Calu3 (cell line): ENCODE measurements at regions not wholly inside any gene's neighbourhood (a gene's known extent, or its start where the extent isn't known, plus 50 kb on each side); places are given as distances from the start of the nearest gene placed in this dataset.

Experiments used
- BruUV-seq: library from RNA; stranded (reverse); fragments of 400-500 nt; replicated peaks from 2 replicates; lab custom pipeline; 2021; lab: Mats Ljungman, UMichigan
- CTCF ChIA-PET: fragments of 300-600 bp; sonication (Branson Sonifier 250); formaldehyde crosslinking; loops from one replicate; lab custom pipeline; 2022; ENCODE audit warnings: antibody characterized with exemption; lab: Charles Lee
- DNase-seq: peaks from one replicate; pipeline ENCODE4 v3.0.0; 2022
- H3K27ac Mint-ChIP-seq: one replicate; pipeline ENCODE4 v1.8.0; 2022; ENCODE audit warnings: mixed read lengths; ENCODE audit not compliant: unreplicated experiment
- H3K27me3 Mint-ChIP-seq: one replicate; pipeline ENCODE4 v1.8.0; 2022; ENCODE audit warnings: mixed read lengths; ENCODE audit not compliant: unreplicated experiment
- H3K36me3 Mint-ChIP-seq: one replicate; pipeline ENCODE4 v1.8.0; 2022; ENCODE audit warnings: mild to moderate bottlenecking, moderate library complexity, mixed read lengths; ENCODE audit not compliant: insufficient read depth, unreplicated experiment
- H3K4me1 Mint-ChIP-seq: one replicate; pipeline ENCODE4 v1.8.0; 2022; ENCODE audit warnings: mild to moderate bottlenecking, low read depth, mixed read lengths; ENCODE audit not compliant: unreplicated experiment
- H3K4me3 Mint-ChIP-seq: one replicate; pipeline ENCODE4 v1.8.0; 2022; ENCODE audit warnings: mild to moderate bottlenecking, low read depth, moderate library complexity, mixed read lengths; ENCODE audit not compliant: unreplicated experiment
- H3K9me3 Mint-ChIP-seq: one replicate; pipeline ENCODE4 v1.8.0; 2022; ENCODE audit warnings: low read depth, mixed read lengths; ENCODE audit not compliant: unreplicated experiment
- intact Hi-C: fragments of 100-400 bp; cut with micrococcal nuclease; formaldehyde crosslinking; loops from one replicate; pipeline ENCODE4 v1.10.0; 2022; ENCODE audit not compliant: unreplicated experiment
- TF ChIP-seq, protein P1 (sequence below): fragments of 200-600 bp; IDR thresholded peaks from one replicate; pipeline ENCODE4 v1.8.0; 2022; ENCODE audit warnings: antibody characterized with exemption; ENCODE audit not compliant: unreplicated experiment

DNA sequence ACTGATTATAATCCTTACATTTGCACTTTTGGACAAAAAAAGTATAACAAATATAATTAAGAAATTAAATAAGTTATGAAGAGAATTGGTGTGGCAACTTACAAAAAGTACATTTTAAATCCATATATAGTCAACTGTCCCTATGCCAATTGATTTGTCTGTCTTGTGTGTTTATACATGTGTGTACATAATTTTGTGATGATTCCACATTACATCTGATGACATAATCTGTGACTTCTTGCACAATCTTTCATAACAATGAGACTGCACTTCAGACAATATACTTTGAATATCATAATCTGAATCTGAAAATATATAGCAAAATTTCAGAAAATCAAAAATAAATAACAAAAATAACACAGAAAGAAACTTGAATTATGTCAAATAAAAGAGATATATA, 953.4 kb downstream of the FAT4 start:
- TF ChIP-seq, protein P1, sequence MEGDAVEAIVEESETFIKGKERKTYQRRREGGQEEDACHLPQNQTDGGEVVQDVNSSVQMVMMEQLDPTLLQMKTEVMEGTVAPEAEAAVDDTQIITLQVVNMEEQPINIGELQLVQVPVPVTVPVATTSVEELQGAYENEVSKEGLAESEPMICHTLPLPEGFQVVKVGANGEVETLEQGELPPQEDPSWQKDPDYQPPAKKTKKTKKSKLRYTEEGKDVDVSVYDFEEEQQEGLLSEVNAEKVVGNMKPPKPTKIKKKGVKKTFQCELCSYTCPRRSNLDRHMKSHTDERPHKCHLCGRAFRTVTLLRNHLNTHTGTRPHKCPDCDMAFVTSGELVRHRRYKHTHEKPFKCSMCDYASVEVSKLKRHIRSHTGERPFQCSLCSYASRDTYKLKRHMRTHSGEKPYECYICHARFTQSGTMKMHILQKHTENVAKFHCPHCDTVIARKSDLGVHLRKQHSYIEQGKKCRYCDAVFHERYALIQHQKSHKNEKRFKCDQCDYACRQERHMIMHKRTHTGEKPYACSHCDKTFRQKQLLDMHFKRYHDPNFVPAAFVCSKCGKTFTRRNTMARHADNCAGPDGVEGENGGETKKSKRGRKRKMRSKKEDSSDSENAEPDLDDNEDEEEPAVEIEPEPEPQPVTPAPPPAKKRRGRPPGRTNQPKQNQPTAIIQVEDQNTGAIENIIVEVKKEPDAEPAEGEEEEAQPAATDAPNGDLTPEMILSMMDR = no peak
- CTCF ChIA-PET = no interaction called here
- Mint-ChIP-seq H3K4me1 (no peaks in the 10 kb centered on the region), H3K36me3 (no peaks in the 10 kb centered on the region), H3K4me3 (no peak overlapping the region), H3K27me3 (no peaks in the 10 kb centered on the region), H3K9me3 (no peaks in the 10 kb centered on the region), H3K27ac (no peak overlapping the region)
- no TSS peak for BruUV-seq
- intact Hi-C loops = no loop called here
- no peak for DNase-seq

DNA sequence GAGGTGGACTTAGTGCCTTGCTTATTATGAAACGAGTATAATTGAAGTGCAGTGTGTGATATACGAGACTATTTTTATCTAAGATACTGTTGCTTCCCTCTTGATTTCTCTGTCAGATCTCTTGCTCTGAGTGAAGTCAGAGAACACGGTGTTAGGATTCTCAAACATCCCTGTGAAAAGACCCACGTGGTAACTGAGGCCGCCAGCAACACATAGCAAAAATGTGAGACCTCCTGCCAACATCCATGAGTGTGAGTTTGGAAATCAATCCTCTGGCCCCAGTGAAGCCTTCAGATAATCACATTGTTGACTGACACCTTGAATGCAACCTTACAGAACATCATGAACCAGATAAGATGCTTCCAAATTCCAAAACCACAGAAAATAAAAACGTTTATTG, 954.4 kb downstream of the FAT4 start:
- Mint-ChIP-seq H3K27ac (no peak overlapping the region), H3K4me1 (no peaks in the 10 kb centered on the region), H3K4me3 (no peak overlapping the region), H3K36me3 (no peaks in the 10 kb centered on the region), H3K9me3 (no peaks in the 10 kb centered on the region), H3K27me3 (no peaks in the 10 kb centered on the region)
- TF ChIP-seq, protein P1 = no peak
- no TSS peak for BruUV-seq
- intact Hi-C loops = no loop called here
- CTCF ChIA-PET = no interaction called here
- DNase-seq = no peak

DNA sequence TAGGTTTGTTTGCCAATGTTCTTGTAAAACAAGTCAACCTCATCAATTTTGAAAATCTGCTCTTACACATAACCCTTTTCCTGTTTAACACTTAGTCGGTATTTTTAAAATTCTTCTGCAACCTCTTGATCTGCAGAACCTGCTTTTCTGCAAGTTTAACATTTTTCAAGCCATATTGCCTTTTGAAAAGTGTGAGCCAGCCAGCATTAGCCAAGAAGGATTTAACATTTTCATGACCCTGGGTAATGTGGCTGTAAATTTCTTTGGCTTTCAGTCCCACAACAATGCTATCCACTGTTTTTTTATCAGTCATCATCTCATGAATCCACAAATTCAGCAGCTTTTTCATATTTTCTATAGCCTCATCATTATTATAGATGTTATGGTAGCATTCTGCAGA, 956.5 kb downstream of the FAT4 start:
- Mint-ChIP-seq H3K27ac (no peak overlapping the region), H3K4me3 (no peak overlapping the region), H3K36me3 (no peaks in the 10 kb centered on the region), H3K27me3 (no peaks in the 10 kb centered on the region), H3K4me1 (no peaks in the 10 kb centered on the region), H3K9me3 (no peaks in the 10 kb centered on the region)
- BruUV-seq = no TSS peak
- CTCF ChIA-PET = no interaction called here
- TF ChIP-seq, protein P1 = no peak
- no peak for DNase-seq
- intact Hi-C loops = no loop called here

DNA sequence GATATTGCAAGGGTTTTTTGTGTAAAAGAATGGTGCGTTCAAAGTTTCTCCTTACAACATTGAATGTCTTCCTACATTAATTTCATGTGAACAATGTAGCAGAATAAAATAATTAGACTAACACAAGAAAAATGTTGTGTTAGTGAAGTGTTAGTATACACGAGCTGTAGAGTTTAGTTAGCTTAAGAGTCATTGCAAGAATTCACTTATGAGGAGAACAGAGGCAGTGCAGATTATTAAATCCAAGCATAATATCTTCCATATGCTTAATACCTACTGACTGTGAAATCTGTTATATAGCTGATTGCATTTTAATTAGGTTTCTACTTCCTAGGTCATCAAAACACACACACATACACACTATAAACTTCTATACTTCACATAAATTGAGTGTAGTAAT, 959.0 kb downstream of the FAT4 start:
- Mint-ChIP-seq H3K4me1 (peaks cover 9% of the 10 kb centered on the region), H3K4me3 (no peak overlapping the region), H3K27ac (no peak overlapping the region), H3K36me3 (no peaks in the 10 kb centered on the region), H3K9me3 (no peaks in the 10 kb centered on the region), H3K27me3 (no peaks in the 10 kb centered on the region)
- TF ChIP-seq, protein P1 = no peak
- CTCF ChIA-PET = no interaction called here
- intact Hi-C loops = no loop called here
- no TSS peak for BruUV-seq
- no peak for DNase-seq
